Ovary (tissue), 7 donors: ENCODE measurements at regions not wholly inside any gene's neighbourhood (a gene's known extent, or its start where the extent isn't known, plus 50 kb on each side); places are given as distances from the start of the nearest gene placed in this dataset.

Experiments used
- DNase-seq, 5 donors: peaks; one replicate each; pipeline ENCODE4 v3.0.0-alpha.2; 2019 to 2020
- H3K27ac ChIP-seq, 2 donors: fragments of 200-600 bp; one replicate each; pipeline versions ENCODE4 v1.5.1 to v1.8.0; 2019 to 2022
- H3K27me3 ChIP-seq: fragments of 200-600 bp; one replicate; pipeline ENCODE4 v1.8.0; 2022
- H3K36me3 ChIP-seq: fragments of 200-600 bp; sonication (generic); one replicate; pipeline ENCODE4 v1.5.1; 2019
- H3K4me1 ChIP-seq: one replicate; pipeline ENCODE4 v1.8.1; 2013; ENCODE audit warnings: mild to moderate bottlenecking, moderate library complexity; ENCODE audit not compliant: insufficient read depth
- H3K4me3 ChIP-seq: fragments of 200-600 bp; sonication (generic); one replicate; pipeline ENCODE4 v1.5.1; 2017
- H3K9me3 ChIP-seq, 2 donors: fragments of 200-600 bp in 1 of 2; sonication (generic) in 1 of 2; one replicate each; pipeline versions ENCODE4 v1.5.1 to v1.8.1; 2013 to 2019; ENCODE audit warnings: mild to moderate bottlenecking in 1 of 2, moderate library complexity in 1 of 2
- EP300 ChIP-seq: sonication (generic); formaldehyde crosslinking; IDR thresholded peaks from one replicate; pipeline ENCODE4 v1.6.1; 2017; ENCODE audit warnings: antibody characterized with exemption
- POLR2A ChIP-seq: fragments of 450-650 bp; IDR thresholded peaks from one replicate; pipeline ENCODE4 v1.6.1; 2017; ENCODE audit warnings: antibody characterized with exemption, mild to moderate bottlenecking, moderate library complexity
- WGBS, 3 donors: extraction: QIAGEN DNeasy Blood & Tissue Kit in 1 of 3; methylation state at CpG; one replicate each; pipeline versions ENCODE4 v1.1.5 to v1.1.7; 2013 to 2017; 5-methylcytosine and 5-hydroxymethylcytosine counted together
- intact Hi-C, 4 donors: fragments of 100-400 bp; cut with DNase I; formaldehyde crosslinking; loops; one replicate each; pipeline versions ENCODE4 v1.11.0 to v1.15.1; 2022 to 2023
- TF ChIP-seq, protein P1 (sequence below), 3 donors: fragments of 450-650 bp in 2 of 3; fragments of 200-600 bp in 1 of 3; IDR thresholded peaks; one replicate each; pipeline versions ENCODE4 v1.5.1 to v1.8.0; 2016 to 2022; ENCODE audit warnings: antibody characterized with exemption in 3 of 3, mild to moderate bottlenecking in 1 of 3
- donor health status: DM: no; HTN: no; CAD: no; lungs with moderate emphysema.
- donor health status: DM: no; HTN: no; CAD: no.
- donor health status: Bipolar disorder and iron deficiency.
- donor health status: DM: no; HTN: no; CAD: no.
- donor health status: DM: yes; HTN: yes; CAD: no.

DNA sequence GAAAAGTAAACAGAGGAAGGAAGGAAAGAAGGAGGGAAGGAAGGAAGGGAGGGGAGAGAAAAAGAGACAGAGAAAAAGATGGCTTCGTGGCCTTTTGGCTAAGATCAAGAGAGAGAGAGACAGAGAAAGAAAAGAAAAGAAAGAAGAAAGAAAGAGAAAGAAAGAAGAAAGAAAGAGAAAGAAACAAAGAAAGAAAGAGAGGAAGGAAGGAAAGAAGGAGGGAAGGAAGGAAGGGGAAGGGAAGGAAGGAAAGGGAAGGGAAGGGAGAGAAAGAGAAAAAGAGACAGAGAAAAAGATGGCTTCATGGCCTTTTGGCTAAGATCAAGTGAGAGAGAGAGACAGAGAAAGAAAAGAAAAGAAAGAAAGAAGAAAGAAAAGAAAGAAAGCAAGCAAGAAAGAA lies 91.4 kb downstream of the PRLHR start:
- WGBS, 3 donors = 82 to 94% (median 87%) methylated on average over 1 of the region's 1 CpG
- Histone ChIP-seq H3K4me1 (no peaks in the 10 kb centered on the region), H3K36me3 (no peaks in the 10 kb centered on the region), H3K27me3 (no peaks in the 10 kb centered on the region), H3K9me3 (no peaks in the 10 kb centered on the region), H3K4me3 (no peak overlapping the region), H3K27ac (no peak overlapping the region)
- TF ChIP-seq EP300 = no peak
- TF ChIP-seq, protein P1, sequence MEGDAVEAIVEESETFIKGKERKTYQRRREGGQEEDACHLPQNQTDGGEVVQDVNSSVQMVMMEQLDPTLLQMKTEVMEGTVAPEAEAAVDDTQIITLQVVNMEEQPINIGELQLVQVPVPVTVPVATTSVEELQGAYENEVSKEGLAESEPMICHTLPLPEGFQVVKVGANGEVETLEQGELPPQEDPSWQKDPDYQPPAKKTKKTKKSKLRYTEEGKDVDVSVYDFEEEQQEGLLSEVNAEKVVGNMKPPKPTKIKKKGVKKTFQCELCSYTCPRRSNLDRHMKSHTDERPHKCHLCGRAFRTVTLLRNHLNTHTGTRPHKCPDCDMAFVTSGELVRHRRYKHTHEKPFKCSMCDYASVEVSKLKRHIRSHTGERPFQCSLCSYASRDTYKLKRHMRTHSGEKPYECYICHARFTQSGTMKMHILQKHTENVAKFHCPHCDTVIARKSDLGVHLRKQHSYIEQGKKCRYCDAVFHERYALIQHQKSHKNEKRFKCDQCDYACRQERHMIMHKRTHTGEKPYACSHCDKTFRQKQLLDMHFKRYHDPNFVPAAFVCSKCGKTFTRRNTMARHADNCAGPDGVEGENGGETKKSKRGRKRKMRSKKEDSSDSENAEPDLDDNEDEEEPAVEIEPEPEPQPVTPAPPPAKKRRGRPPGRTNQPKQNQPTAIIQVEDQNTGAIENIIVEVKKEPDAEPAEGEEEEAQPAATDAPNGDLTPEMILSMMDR (IDR thresholded peaks at IDR 0.05) = no peak
- no peak for TF ChIP-seq POLR2A
- no peak for DNase-seq
- intact Hi-C loops = no loop called here

DNA sequence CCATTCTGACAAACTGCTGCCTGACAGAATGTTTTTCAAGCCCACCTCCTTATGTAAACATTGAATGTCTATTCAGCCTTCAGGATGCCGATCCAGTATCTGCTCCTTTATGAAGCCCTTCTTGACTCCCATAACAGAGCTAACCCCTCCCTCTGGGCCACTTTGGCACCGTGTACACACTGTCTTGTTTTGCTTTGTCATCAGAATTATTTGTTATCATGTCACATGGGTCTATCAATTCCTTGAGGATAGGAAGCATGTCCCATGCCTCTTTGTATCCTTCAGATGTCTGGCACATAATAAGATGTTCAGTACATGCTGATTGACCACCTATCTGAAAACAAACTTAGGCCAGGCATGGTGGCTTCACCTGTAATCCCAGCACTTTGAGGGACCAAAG lies 92.3 kb downstream of the PRLHR start:
- intact Hi-C loops = no loop called here
- TF ChIP-seq POLR2A (no peak), EP300 (no peak)
- TF ChIP-seq, protein P1 (IDR thresholded peaks at IDR 0.05) = no peak
- Histone ChIP-seq H3K4me1 (no peaks in the 10 kb centered on the region), H3K4me3 (no peak overlapping the region), H3K36me3 (no peaks in the 10 kb centered on the region), H3K27ac (no peak overlapping the region), H3K27me3 (no peaks in the 10 kb centered on the region), H3K9me3 (no peaks in the 10 kb centered on the region)
- 30 to 51% (median 40%) methylated on average over 2 of the region's 2 CpGs for WGBS, 3 donors
- no peak for DNase-seq

DNA sequence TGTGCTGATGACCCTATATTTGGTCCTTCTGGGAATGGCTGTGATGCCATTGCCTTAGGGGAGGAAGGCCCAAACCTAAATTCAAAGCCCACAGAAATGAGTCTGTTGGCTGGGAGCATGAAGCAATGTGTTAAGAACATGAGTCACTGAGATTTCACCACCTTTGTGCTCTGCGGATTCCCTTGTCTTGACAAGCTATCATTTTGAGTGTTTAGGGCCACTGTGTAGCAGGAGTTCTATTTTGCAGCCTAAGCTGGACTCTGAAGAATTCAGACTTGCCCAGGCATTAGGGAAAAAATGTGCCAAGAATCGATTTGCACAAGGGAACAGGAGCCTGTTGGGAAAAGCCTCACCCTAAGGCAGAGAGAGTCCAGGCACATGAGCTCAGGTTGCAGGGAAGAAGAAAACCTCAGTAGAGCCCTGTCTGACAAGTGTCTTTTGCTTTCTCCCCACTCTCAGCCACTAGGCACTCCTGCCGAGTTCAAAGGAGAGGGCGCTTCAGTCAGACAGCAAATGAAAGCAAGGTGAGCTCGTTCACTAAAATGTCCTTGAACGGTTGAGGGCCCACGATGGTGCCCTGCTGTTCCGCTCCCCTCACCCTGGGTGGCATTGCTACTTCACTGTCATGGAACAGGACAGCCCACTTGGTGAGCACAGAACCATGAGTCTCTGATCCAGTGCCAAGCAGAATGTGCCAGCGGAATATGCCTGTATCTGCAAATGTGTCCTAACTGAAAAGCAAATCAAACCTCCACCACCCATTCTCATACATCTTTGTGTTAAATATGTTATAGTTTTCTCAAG lies 93.6 kb downstream of the PRLHR start:
- WGBS, 3 donors = 64 to 76% (median 70%) methylated on average over 9 of the region's 9 CpGs
- TF ChIP-seq, protein P1 (IDR thresholded peaks at IDR 0.05) = no peak
- TF ChIP-seq EP300 (no peak), POLR2A (no peak)

DNA sequence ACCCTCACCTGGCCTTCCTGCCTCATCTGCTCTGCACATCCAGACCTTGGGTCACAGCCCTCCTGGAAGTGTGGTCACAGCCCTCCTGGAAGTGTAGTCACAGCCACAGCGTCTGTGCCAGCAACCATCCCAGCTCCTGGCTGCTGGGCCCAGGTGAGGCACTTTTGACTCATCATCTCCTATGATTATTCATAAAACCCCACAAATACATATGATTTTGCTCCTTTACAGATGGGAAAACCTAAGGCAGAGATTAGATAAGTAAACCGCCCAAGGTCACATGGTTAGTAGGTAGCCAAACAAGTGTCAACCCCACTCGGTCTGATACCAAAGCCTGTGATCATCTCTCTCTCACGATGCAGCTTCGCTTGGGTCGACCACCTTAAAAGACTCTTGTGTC lies 94.3 kb downstream of the PRLHR start:
- Histone ChIP-seq H3K36me3 (no peaks in the 10 kb centered on the region), H3K9me3 (no peaks in the 10 kb centered on the region), H3K27ac (no peak overlapping the region), H3K27me3 (no peaks in the 10 kb centered on the region), H3K4me1 (no peaks in the 10 kb centered on the region), H3K4me3 (no peak overlapping the region)
- WGBS, 3 donors = 79 to 90% (median 83%) methylated on average over 6 of the region's 6 CpGs
- TF ChIP-seq POLR2A (no peak), EP300 (no peak)
- TF ChIP-seq, protein P1 (IDR thresholded peaks at IDR 0.05) = no peak
- no peak for DNase-seq
- intact Hi-C loops = no loop called here

More for the DNA sequence above, 93.6 kb downstream of the PRLHR start:
- Histone ChIP-seq H3K27me3 (no peaks in the 10 kb centered on the region), H3K4me1 (no peaks in the 10 kb centered on the region), H3K4me3 (no peak overlapping the region), H3K27ac (no peak overlapping the region), H3K9me3 (no peaks in the 10 kb centered on the region), H3K36me3 (no peaks in the 10 kb centered on the region)
- intact Hi-C loops = no loop called here
- no peak for DNase-seq
